MCF 10A (cell line): ENCODE measurements at regions not wholly inside any gene's neighbourhood (a gene's known extent, or its start where the extent isn't known, plus 50 kb on each side); places are given as distances from the start of the nearest gene placed in this dataset.

ENCODE experiments used
- BruUV-seq: library from RNA; stranded (reverse); fragments of 400-500 nt; replicated peaks from 2 replicates; lab custom pipeline; 2021; lab: Mats Ljungman, UMichigan
- CTCF ChIA-PET: fragments of 300-600 bp; sonication (Branson Sonifier 250); formaldehyde crosslinking; extraction: SDS; loops from one replicate; lab custom pipeline; 2021; ENCODE audit warnings: antibody characterized with exemption, inconsistent platforms; lab: Yijun Ruan, JAX
- POLR2A ChIA-PET: fragments of 300-600, 350-650 bp; sonication (Branson Sonifier 250); formaldehyde crosslinking; extraction: SDS; loops from one replicate; lab custom pipeline; 2020; ENCODE audit warnings: antibody characterized with exemption, inconsistent platforms; lab: Yijun Ruan, JAX
- DNase-seq: peaks from one replicate; pipeline ENCODE4 v3.0.0-alpha.2; 2018; ENCODE audit not compliant: unreplicated experiment
- H3K27ac Mint-ChIP-seq: one replicate; pipeline ENCODE4 v1.8.0; 2022; ENCODE audit warnings: mild to moderate bottlenecking, low read depth, mixed read lengths; ENCODE audit not compliant: unreplicated experiment
- H3K27me3 Mint-ChIP-seq: one replicate; pipeline ENCODE4 v1.8.0; 2022; ENCODE audit warnings: mixed read lengths; ENCODE audit not compliant: insufficient read depth, unreplicated experiment
- H3K36me3 Mint-ChIP-seq: one replicate; pipeline ENCODE4 v1.8.0; 2022; ENCODE audit warnings: mild to moderate bottlenecking, moderate library complexity, mixed read lengths; ENCODE audit not compliant: insufficient read depth, unreplicated experiment
- H3K4me1 Mint-ChIP-seq: one replicate; pipeline ENCODE4 v1.8.0; 2022; ENCODE audit warnings: mixed read lengths; ENCODE audit not compliant: insufficient read depth, unreplicated experiment
- H3K4me3 Mint-ChIP-seq: one replicate; pipeline ENCODE4 v1.8.0; 2022; ENCODE audit warnings: mild to moderate bottlenecking, moderate library complexity, mixed read lengths; ENCODE audit not compliant: unreplicated experiment
- H3K9me3 Mint-ChIP-seq: one replicate; pipeline ENCODE4 v1.8.0; 2022; ENCODE audit warnings: mixed read lengths; ENCODE audit not compliant: unreplicated experiment
- CTCF ChIP-seq: fragments of 200-600 bp; IDR thresholded peaks from one replicate; pipeline ENCODE4 v1.8.0; 2022; ENCODE audit warnings: antibody characterized with exemption, mild to moderate bottlenecking; ENCODE audit not compliant: unreplicated experiment
- intact Hi-C: fragments of 100-400 bp; cut with micrococcal nuclease; formaldehyde crosslinking; loops from 2 replicates; pipeline ENCODE4 v1.14.1; 2022

- Mint-ChIP-seq H3K4me3 (no peak overlapping the region), H3K27me3 (peaks cover 33% of the 10 kb centered on the region), H3K36me3 (no peaks in the 10 kb centered on the region), H3K4me1 (no peaks in the 10 kb centered on the region), H3K9me3 (no peaks in the 10 kb centered on the region), H3K27ac (no peak overlapping the region)
- BruUV-seq = no TSS peak
- TF ChIP-seq CTCF = no peak
- intact Hi-C loops = no loop called here
- peak; percentile 9 for DNase-seq
- POLR2A ChIA-PET = no interaction called here
- CTCF ChIA-PET = no interaction called here
These were observed 64.1 kb downstream of the ZNF641 start for GRCh38 chr12:48286665-48287064.

- H3K27me3 Mint-ChIP-seq = peaks cover 37% of the 10 kb centered on the region
These were observed 64.7 kb downstream of the ZNF641 start for GRCh38 chr12:48285751-48286650.

GRCh38 chr12:48281811-48282210 is 68.9 kb downstream of the ZNF641 start:
- Mint-ChIP-seq H3K4me3 (no peak overlapping the region), H3K36me3 (no peaks in the 10 kb centered on the region), H3K4me1 (no peaks in the 10 kb centered on the region), H3K27ac (no peak overlapping the region), H3K27me3 (peaks cover 39% of the 10 kb centered on the region), H3K9me3 (peaks cover 3% of the 10 kb centered on the region)
- no TSS peak for BruUV-seq
- ChIA-PET POLR2A (no interaction called here), CTCF (no interaction called here)
- TF ChIP-seq CTCF = no peak
- intact Hi-C loops = no loop called here
- no peak for DNase-seq

More at GRCh38 chr12:48285751-48286650, 64.7 kb downstream of the ZNF641 start:
- no peaks in the 10 kb centered on the region for H3K9me3 Mint-ChIP-seq
- DNase-seq = no peak
- no peak overlapping the region for H3K4me3 Mint-ChIP-seq
- intact Hi-C loops = no loop called here
- CTCF ChIA-PET = no interaction called here
- no peak overlapping the region for H3K27ac Mint-ChIP-seq
- no peaks in the 10 kb centered on the region for H3K36me3 Mint-ChIP-seq
- no peaks in the 10 kb centered on the region for H3K4me1 Mint-ChIP-seq
- POLR2A ChIA-PET = no interaction called here
- no TSS peak for BruUV-seq
- no peak for TF ChIP-seq CTCF

- BruUV-seq = no TSS peak
- H3K27ac Mint-ChIP-seq = no peak overlapping the region
- DNase-seq = no peak
- no peaks in the 10 kb centered on the region for H3K4me1 Mint-ChIP-seq
- CTCF ChIA-PET = interaction anchor here (0.7 kb wide), 1 partner anchor 22 kb away, joined by 4 read pairs; no protein-coding TSS in a partner anchor
- H3K36me3 Mint-ChIP-seq = no peaks in the 10 kb centered on the region
- POLR2A ChIA-PET = no interaction called here
- no peak overlapping the region for H3K4me3 Mint-ChIP-seq
- no peak for TF ChIP-seq CTCF
- peaks cover 9% of the 10 kb centered on the region for H3K9me3 Mint-ChIP-seq
- intact Hi-C loops = no loop called here
- peaks cover 51% of the 10 kb centered on the region for H3K27me3 Mint-ChIP-seq
These were observed 70.1 kb downstream of the ZNF641 start for GRCh38 chr12:48280572-48280971.
